ENCODE measurements at regions not wholly inside any gene's neighbourhood (a gene's known extent, or its start where the extent isn't known, plus 50 kb on each side); places are given as distances from the start of the nearest gene placed in this dataset.

DNA sequence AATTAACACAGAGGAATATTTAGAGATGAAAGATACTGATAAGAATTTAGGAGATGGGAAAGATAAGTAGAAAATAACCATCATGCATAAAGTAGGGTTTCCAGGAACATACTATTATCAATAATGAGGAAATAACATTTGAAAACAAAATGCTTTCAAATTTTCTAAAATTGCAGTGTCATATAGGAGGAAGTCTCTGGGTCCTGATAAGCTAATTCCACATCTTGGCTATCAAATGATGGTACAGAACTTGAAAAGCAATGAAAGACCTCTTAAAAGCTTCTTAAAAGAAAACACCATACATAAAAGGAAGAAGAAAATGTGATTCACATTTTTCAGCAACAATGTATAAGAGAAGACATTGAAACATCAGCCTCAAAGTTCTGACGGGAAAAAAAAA lies 1024.8 kb downstream of the TSN start:
- intact Hi-C loops (cut with micrococcal nuclease): no loop called here
- POLR2A ChIA-PET: no interaction called here

More for the DNA sequence above, 1024.8 kb downstream of the TSN start:
- no peak overlapping the region for H3K4me3 ChIP-seq
- in situ Hi-C loops (cut with MboI): no loop called here
- CTCF ChIA-PET (ENCODE audit: low intra/inter-chr PET ratio): no interaction called here
- no peaks in the 10 kb centered on the region for H3K9me3 ChIP-seq (replicated peaks; ENCODE audit: control insufficient read depth, insufficient read depth, low read depth, low read length)
- H3K27me3 ChIP-seq (ENCODE audit: control insufficient read depth in 2 of 2, insufficient read depth in 2 of 2, low read length in 2 of 2): no peaks in the 10 kb centered on the region
- ATAC-seq: no peak
- no peaks in the 10 kb centered on the region for H3K9me1 ChIP-seq (ENCODE audit: control insufficient read depth, insufficient read depth, low read length)
- DNase-seq (ENCODE audit: extremely low read depth in 1 of 4, low spot score in 3 of 4): no peak
- 0% methylated on average over 1 of the region's 1 CpG for WGBS (ENCODE audit: insufficient coverage, low coverage, missing lambda C conversion rate)
- H3K36me3 ChIP-seq (ENCODE audit: control insufficient read depth, insufficient read depth, low read length): no peaks in the 10 kb centered on the region
- H3K79me2 ChIP-seq (ENCODE audit: control insufficient read depth, insufficient read depth, low read length): no peaks in the 10 kb centered on the region
- H3K27ac ChIP-seq (ENCODE audit: extremely low read depth, low read depth, low read length): no peak overlapping the region
- H2AFZ ChIP-seq (ENCODE audit: low read depth, low read length): no peak overlapping the region
- FAIRE-seq: no peak
- H3K9ac ChIP-seq (ENCODE audit: insufficient read depth in 1 of 2, low read depth in 2 of 2, low read length in 2 of 2): no peak overlapping the region
- no peak for TF ChIP-seq PCBP1 (IDR thresholded peaks at IDR 0.05; ENCODE audit: low read depth, low read length, poor library complexity, severe bottlenecking)
- TF ChIP-seq, protein P1, sequence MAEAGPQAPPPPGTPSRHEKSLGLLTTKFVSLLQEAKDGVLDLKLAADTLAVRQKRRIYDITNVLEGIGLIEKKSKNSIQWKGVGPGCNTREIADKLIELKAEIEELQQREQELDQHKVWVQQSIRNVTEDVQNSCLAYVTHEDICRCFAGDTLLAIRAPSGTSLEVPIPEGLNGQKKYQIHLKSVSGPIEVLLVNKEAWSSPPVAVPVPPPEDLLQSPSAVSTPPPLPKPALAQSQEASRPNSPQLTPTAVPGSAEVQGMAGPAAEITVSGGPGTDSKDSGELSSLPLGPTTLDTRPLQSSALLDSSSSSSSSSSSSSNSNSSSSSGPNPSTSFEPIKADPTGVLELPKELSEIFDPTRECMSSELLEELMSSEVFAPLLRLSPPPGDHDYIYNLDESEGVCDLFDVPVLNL (CRISPR knock-in tag; IDR thresholded peaks at IDR 0.05; ENCODE audit: low read depth): no peak
- TF ChIP-seq, protein P2, sequence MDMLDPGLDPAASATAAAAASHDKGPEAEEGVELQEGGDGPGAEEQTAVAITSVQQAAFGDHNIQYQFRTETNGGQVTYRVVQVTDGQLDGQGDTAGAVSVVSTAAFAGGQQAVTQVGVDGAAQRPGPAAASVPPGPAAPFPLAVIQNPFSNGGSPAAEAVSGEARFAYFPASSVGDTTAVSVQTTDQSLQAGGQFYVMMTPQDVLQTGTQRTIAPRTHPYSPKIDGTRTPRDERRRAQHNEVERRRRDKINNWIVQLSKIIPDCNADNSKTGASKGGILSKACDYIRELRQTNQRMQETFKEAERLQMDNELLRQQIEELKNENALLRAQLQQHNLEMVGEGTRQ (CRISPR knock-in tag; IDR thresholded peaks at IDR 0.05): no peak
- TF ChIP-seq, protein P3, sequence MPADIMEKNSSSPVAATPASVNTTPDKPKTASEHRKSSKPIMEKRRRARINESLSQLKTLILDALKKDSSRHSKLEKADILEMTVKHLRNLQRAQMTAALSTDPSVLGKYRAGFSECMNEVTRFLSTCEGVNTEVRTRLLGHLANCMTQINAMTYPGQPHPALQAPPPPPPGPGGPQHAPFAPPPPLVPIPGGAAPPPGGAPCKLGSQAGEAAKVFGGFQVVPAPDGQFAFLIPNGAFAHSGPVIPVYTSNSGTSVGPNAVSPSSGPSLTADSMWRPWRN (IDR thresholded peaks at IDR 0.05; ENCODE audit: low read depth): no peak
- TF ChIP-seq ZBTB8A (IDR thresholded peaks at IDR 0.05; ENCODE audit: partially characterized antibody): no peak
- TF ChIP-seq FIP1L1 (IDR thresholded peaks at IDR 0.05; ENCODE audit: low read depth, low read length, poor library complexity, severe bottlenecking): no peak
- no peak for TF ChIP-seq SRSF7 (optimal IDR thresholded peaks at IDR 0.05; ENCODE audit: low read depth, low read length)
- BruUV-seq (replicated peaks): no TSS peak
- H4K20me1 ChIP-seq (replicated peaks; ENCODE audit: control insufficient read depth, insufficient read depth, low read length): no peaks in the 10 kb centered on the region
- H3K4me1 ChIP-seq (replicated peaks in 1 of 2; ENCODE audit: control insufficient read depth in 2 of 2, insufficient read depth in 2 of 2, low read length in 2 of 2): no peaks in the 10 kb centered on the region
- H3K4me2 ChIP-seq (ENCODE audit: insufficient read depth, low read length): no peak overlapping the region
